Psoas muscle (tissue), 7 donors: ENCODE measurements at regions not wholly inside any gene's neighbourhood (a gene's known extent, or its start where the extent isn't known, plus 50 kb on each side); places are given as distances from the start of the nearest gene placed in this dataset.
A peak's percentile ranks its signal among the peaks of the same experiment; 100 is the strongest.
"Not testable (repeated sequence)": the region's sequence is repeated elsewhere in the genome, so short reads cannot be mapped to it uniquely, and the experiment has no call there.

Experiments
- ATAC-seq, 4 donors: fragments of 200-7000 bp; cut with Tn5 transposase; one replicate each; pipeline ENCODE4 v1.9.1; 2020; ENCODE audit warnings: moderate library complexity in 3 of 4, mild to moderate bottlenecking in 2 of 4
- DNase-seq, 2 donors: peaks; one replicate each; pipeline ENCODE4 v3.0.0-alpha.2; 2020
- H3K27ac ChIP-seq: fragments of 200-600 bp; one replicate; pipeline ENCODE4 v1.8.0; 2022
- H3K27me3 ChIP-seq, 3 donors: fragments of 200-600 bp in 1 of 3; one replicate each; pipeline versions ENCODE4 v1.6.1 to v1.8.0; 2013 to 2022; ENCODE audit warnings: low read length in 2 of 3, mild to moderate bottlenecking in 2 of 3, moderate library complexity in 1 of 3; ENCODE audit not compliant: insufficient read depth in 3 of 3
- H3K36me3 ChIP-seq, 2 donors: fragments of 200-600 bp in 1 of 2; one replicate each; pipeline versions ENCODE4 v1.6.1 to v1.8.0; 2013 to 2022; ENCODE audit warnings: low read depth in 1 of 2, mild to moderate bottlenecking in 1 of 2, moderate library complexity in 1 of 2; ENCODE audit not compliant: insufficient read depth in 1 of 2
- H3K4me1 ChIP-seq: fragments of 200-600 bp; one replicate; pipeline ENCODE4 v1.8.0; 2022
- H3K4me3 ChIP-seq: fragments of 200-600 bp; one replicate; pipeline ENCODE4 v1.8.0; 2022; ENCODE audit warnings: mild to moderate bottlenecking
- H3K9me3 ChIP-seq: fragments of 200-600 bp; one replicate; pipeline ENCODE4 v1.8.0; 2022
- CTCF ChIP-seq: fragments of 200-600 bp; IDR thresholded peaks from one replicate; pipeline ENCODE4 v1.8.0; 2022; ENCODE audit warnings: antibody characterized with exemption
- WGBS, 3 donors: extraction: QIAGEN DNeasy Blood & Tissue Kit; methylation state at CpG; one replicate each; pipeline versions ENCODE4 v1.1.6 to v1.1.7; 2013; 5-methylcytosine and 5-hydroxymethylcytosine counted together
- intact Hi-C, 2 donors: fragments of 100-400 bp; cut with DNase I; formaldehyde crosslinking; loops; one replicate each; pipeline versions ENCODE4 v1.11.0 to v1.14.2; 2022
- donor health status: healthy with polysubstance abuse.
- donor health status: DM: no; HTN: no; CAD: no; lungs with moderate emphysema.
- donor health status: Bipolar disorder and iron deficiency.
- donor health status: healthy.
- donor health status: DM: yes; HTN: yes; CAD: no.
- donor health status: DM: no; HTN: no; CAD: no.
- donor health status: DM: yes; HTN: yes; CAD: no.

DNA sequence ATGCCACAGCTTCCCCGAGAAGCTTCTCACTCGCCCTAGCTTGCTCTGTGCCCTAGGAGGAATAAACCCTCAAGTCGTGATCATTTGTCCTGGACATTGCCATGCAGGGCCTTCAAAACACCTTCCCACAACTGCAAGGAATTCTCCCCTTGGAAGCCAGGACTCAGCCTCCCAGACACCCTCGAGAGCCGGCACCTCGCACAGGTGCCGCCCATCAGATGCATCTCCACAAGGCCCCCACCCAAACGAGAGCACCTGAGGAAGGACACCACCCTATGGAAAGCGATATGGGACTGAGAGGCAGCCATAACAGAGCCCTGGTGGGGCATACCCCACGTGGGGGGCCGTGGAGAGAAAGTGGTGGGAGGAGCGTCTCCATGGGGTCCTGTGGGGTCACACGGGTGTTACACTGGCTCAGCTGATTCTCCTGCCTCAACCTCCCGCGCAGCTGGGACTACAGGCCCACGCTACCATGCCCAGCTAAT lies 77.6 kb upstream of the FOXK1 start:
- Histone ChIP-seq H3K9me3 (no peaks in the 10 kb centered on the region), H3K4me3 (no peak overlapping the region), H3K4me1 (no peaks in the 10 kb centered on the region), H3K27ac (no peak overlapping the region), H3K36me3 (no peaks in the 10 kb centered on the region), H3K27me3 (no peaks in the 10 kb centered on the region)
- ATAC-seq (no peak), DNase-seq (no peak)
- no peak for TF ChIP-seq CTCF
- intact Hi-C loops = no loop called here
- 80 to 88% (median 87%) methylated on average over 16 of the region's 16 CpGs for WGBS, 3 donors

DNA sequence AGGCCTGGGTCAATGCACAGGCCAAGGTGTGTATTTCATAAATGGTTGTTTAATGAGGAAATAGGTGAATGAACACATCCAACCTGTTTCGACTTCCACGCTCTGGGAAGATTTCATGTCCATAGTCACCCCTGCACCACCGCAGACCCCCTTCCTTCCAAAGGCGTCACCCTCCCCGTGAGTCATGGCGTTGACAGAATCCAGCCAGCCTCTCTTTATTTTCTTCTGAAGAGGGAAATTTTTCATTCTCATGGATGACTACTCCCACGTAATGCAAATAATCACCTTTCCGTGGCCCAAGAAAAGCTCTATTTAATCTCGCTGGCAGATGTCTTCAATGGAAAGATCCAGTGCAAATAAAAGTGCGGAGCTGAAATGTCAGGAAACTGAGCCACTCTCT lies 75.3 kb upstream of the FOXK1 start:
- H3K36me3 ChIP-seq = no peaks in the 10 kb centered on the region
- no peak overlapping the region for H3K27ac ChIP-seq
- no peaks in the 10 kb centered on the region for H3K9me3 ChIP-seq
- DNase-seq = no peak
- no peak for ATAC-seq
- no peaks in the 10 kb centered on the region for H3K27me3 ChIP-seq
- peaks cover 3% of the 10 kb centered on the region for H3K4me1 ChIP-seq
- WGBS, 3 donors = 74 to 82% (median 82%) methylated on average over 10 of the region's 10 CpGs
- no peak overlapping the region for H3K4me3 ChIP-seq
- intact Hi-C loops = no loop called here
- no peak for TF ChIP-seq CTCF

DNA sequence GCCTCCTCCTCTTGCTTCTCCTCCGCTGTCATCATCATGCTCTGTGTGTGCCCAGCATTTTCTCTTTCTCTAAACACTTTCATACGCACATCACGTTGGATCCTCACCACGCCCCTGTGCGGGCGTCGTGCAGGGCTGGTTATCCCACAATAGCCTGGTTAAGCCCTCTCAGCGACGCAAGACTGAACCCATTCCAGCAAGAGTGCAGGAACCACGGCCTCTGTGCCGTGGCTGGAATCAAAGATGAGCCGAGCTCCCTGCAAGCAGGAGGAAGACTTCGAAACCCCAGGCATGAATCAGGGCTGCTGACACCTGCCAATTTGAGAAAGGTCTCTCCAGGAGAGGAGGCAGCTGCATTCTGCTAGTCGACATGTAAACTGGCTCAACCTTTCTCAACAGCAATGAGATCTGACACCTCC lies 74.8 kb upstream of the FOXK1 start:
- H3K27me3 ChIP-seq = no peaks in the 10 kb centered on the region
- peaks cover 3% of the 10 kb centered on the region for H3K4me1 ChIP-seq
- H3K4me3 ChIP-seq = no peak overlapping the region
- no peaks in the 10 kb centered on the region for H3K36me3 ChIP-seq
- no peaks in the 10 kb centered on the region for H3K9me3 ChIP-seq
- intact Hi-C loops = no loop called here
- DNase-seq (no peak), ATAC-seq (peak in 3 of 4 donors; percentile 71 to 87 (median 76))
- no peak overlapping the region for H3K27ac ChIP-seq
- TF ChIP-seq CTCF = no peak
- 44 to 58% (median 45%) methylated on average over 14 of the region's 14 CpGs for WGBS, 3 donors

DNA sequence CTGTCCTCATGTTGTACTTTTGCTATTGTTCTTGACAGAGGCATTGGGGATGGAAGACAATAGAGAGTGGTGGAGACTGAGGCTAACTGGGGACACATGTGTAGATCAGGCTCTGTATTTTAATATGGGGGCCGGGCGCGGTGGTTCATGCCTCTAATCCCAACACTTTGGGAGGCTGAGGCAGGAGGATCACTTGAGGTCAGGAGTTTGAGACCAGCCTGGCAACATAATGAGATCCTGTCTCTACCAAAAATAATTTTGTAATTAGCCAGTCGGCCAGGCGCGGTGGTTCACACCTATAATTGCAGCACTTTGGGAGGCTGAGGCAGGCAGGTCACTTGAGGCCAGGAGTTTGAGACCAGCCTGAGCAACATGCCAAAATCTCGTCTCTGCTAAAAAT lies 72.5 kb upstream of the FOXK1 start:
- DNase-seq, H3K27ac ChIP-seq, H3K4me3 ChIP-seq, H3K36me3 ChIP-seq, H3K9me3 ChIP-seq, H3K27me3 ChIP-seq, ATAC-seq, intact Hi-C loops: not testable (repeated sequence)
- 93 to 95% (median 94%) methylated on average over 7 of the region's 7 CpGs for WGBS, 3 donors
- H3K4me1 ChIP-seq = peaks cover 15% of the 10 kb centered on the region

GRCh38 chr7:4610768-4611467 lies 71.2 kb upstream of the FOXK1 start:
- intact Hi-C loops = loop anchor here (1.0 to 10.0 kb wide), 2 partner anchors 20 to 144 kb away; no protein-coding TSS in a partner anchor
- no peaks in the 10 kb centered on the region for H3K27me3 ChIP-seq
- DNase-seq (no peak), ATAC-seq (peak; percentile 29 to 67 (median 52))
- WGBS, 3 donors = 50 to 61% (median 54%) methylated on average over 8 of the region's 8 CpGs
- H3K36me3 ChIP-seq = no peaks in the 10 kb centered on the region
- no peaks in the 10 kb centered on the region for H3K9me3 ChIP-seq
- peak; percentile 86 for TF ChIP-seq CTCF
- peaks cover 15% of the 10 kb centered on the region for H3K4me1 ChIP-seq
- no peak overlapping the region for H3K4me3 ChIP-seq
- H3K27ac ChIP-seq = no peak overlapping the region
